ENCODE measurements at regions not wholly inside any gene's neighbourhood (a gene's known extent, or its start where the extent isn't known, plus 50 kb on each side); places are given as distances from the start of the nearest gene placed in this dataset.
A peak's percentile ranks its signal among the peaks of the same experiment; 100 is the strongest.
"Not testable (repeated sequence)": the region's sequence is repeated elsewhere in the genome, so short reads cannot be mapped to it uniquely, and the experiment has no call there.

DNA sequence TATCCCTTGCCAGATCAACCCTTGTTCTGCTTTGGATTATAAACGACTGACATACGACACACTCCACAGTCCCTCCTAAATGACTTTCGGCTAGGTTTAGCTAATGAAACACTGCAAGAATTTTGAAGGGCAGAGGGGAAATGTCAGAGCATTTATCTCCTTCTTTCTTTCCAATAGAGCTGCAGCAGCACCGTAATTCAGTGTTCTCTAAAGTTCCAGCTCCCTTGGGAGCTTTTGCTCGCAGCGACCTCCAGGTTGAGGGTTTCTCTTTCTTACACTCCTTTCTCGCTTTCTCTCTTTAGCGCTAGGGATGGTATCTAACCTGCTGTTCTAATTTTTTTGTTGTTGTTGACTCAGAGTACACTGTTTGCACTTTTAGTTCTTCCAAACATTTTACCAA is 467.1 kb upstream of the ST8SIA4 start:
- H3K4me1 ChIP-seq (ENCODE audit: control insufficient read depth, insufficient read depth, low read length) = no peaks in the 10 kb centered on the region
- WGBS (ENCODE audit: insufficient coverage) = no CpG with 5 or more reads among the region's 8 CpGs
- no peaks in the 10 kb centered on the region for H3K9me3 ChIP-seq (replicated peaks; ENCODE audit: control insufficient read depth, low read depth, low read length)
- DNase-seq = peak; percentile 4
- H3K36me3 ChIP-seq (ENCODE audit: control insufficient read depth, insufficient read depth, low read length) = no peaks in the 10 kb centered on the region
- H3K27me3 ChIP-seq (ENCODE audit: control insufficient read depth, insufficient read depth, low read length) = no peaks in the 10 kb centered on the region
- H3K27ac ChIP-seq (ENCODE audit: low read length) = no peak overlapping the region
- no peak overlapping the region for H3K4me3 ChIP-seq (ENCODE audit: low read length)

DNA sequence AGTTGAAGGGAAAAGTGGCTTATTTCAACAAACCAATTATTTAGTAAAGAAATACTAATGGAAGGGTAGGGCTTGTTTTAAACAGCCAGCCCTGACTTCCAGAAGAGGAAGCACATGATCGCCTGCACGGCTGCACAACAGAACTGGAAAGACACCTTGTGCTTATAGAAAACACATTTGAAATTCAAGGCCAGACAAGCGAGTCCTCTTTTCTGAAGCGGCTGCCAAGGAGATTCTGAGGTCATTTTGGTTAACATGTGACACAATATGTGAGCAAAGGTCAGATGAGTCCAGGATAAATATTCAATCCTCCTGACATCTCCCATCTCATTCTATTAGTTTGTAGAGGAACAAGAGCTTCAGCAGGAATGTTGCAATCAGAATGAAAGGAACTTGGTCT is 461.4 kb upstream of the ST8SIA4 start:
- Histone ChIP-seq H3K9me3 (replicated peaks; ENCODE audit: control insufficient read depth, low read depth, low read length) (no peaks in the 10 kb centered on the region), H3K36me3 (ENCODE audit: control insufficient read depth, insufficient read depth, low read length) (no peaks in the 10 kb centered on the region), H3K4me1 (ENCODE audit: control insufficient read depth, insufficient read depth, low read length) (no peaks in the 10 kb centered on the region), H3K27me3 (ENCODE audit: control insufficient read depth, insufficient read depth, low read length) (no peaks in the 10 kb centered on the region), H3K4me3 (ENCODE audit: low read length) (no peak overlapping the region), H3K27ac (ENCODE audit: low read length) (no peak overlapping the region)
- DNase-seq = peak; percentile 4
- WGBS (ENCODE audit: insufficient coverage) = 3% methylated on average over 3 of the region's 4 CpGs

DNA sequence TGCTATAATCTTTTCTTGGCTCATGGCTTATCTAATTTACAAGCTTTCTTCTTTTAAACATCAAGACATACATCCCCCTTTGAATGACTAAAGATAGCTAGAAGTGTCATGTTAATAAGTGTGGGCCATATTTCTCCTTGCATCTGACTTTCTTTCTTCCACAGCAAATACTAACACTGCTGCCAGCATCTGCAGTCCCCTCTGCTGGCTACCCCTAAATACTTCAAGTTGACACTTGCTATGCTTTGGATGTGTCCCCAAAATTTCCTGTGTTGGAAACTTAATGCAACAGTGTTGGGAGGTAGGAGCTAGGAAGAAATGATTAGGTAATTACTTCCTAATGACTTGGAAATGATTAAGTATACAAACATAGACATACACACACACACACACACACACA is 459.0 kb upstream of the ST8SIA4 start:
- Histone ChIP-seq H3K27me3 (ENCODE audit: control insufficient read depth, insufficient read depth, low read length) (no peaks in the 10 kb centered on the region), H3K4me3 (ENCODE audit: low read length) (no peak overlapping the region), H3K9me3 (replicated peaks; ENCODE audit: control insufficient read depth, low read depth, low read length) (no peaks in the 10 kb centered on the region), H3K27ac (ENCODE audit: low read length) (no peak overlapping the region), H3K4me1 (ENCODE audit: control insufficient read depth, insufficient read depth, low read length) (no peaks in the 10 kb centered on the region), H3K36me3 (ENCODE audit: control insufficient read depth, insufficient read depth, low read length) (no peaks in the 10 kb centered on the region)
- DNase-seq = no peak

DNA sequence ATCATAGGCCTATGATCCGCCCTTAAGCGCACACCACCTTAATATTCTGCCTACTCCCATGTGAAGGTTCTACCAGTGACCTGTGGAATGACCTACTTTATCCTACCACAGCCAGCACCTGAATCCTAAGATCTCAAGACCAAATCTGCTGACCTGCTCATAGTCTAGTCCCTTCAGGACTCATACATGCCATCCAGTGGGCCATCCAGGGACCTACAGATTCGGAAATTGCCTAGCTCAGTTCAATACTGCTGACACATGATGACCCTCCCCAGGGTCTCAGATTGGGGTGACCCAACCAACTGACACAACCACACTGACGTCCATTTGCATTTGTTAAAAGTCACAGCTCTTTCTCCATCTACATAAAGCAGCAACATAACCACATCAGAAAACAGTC is 443.8 kb upstream of the ST8SIA4 start:
- peaks cover 6% of the 10 kb centered on the region for H3K9me3 ChIP-seq (replicated peaks; ENCODE audit: control insufficient read depth, low read depth, low read length)
- H3K4me1 ChIP-seq (ENCODE audit: control insufficient read depth, insufficient read depth, low read length) = no peaks in the 10 kb centered on the region
- no peak for DNase-seq
- no peaks in the 10 kb centered on the region for H3K36me3 ChIP-seq (ENCODE audit: control insufficient read depth, insufficient read depth, low read length)
- no peak overlapping the region for H3K27ac ChIP-seq (ENCODE audit: low read length)
- no peak overlapping the region for H3K4me3 ChIP-seq (ENCODE audit: low read length)
- WGBS (ENCODE audit: insufficient coverage) = 85% methylated on average over 2 of the region's 4 CpGs
- H3K27me3 ChIP-seq (ENCODE audit: control insufficient read depth, insufficient read depth, low read length) = no peaks in the 10 kb centered on the region

DNA sequence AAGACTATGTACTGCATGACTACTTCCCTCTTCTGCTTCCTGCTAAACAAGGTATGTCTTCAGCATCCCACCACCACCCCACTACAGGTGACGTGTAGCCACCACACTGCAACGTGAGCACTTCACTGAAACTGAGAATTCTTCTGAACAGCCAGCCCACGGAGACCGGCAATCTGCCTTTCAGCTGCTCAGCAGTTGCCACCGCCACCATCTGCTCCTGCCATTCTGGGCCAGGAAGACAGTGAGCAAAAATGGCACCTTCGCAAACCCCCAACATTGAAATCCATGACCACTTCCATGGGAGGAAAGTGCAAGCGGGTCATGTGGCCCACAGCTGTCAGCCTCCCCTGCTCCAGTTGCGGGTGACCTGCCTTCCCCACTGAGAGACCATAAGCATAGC is 443.4 kb upstream of the ST8SIA4 start:
- no peak for DNase-seq
- WGBS (ENCODE audit: insufficient coverage) = 87% methylated on average over 8 of the region's 8 CpGs
- Histone ChIP-seq H3K27me3 (ENCODE audit: control insufficient read depth, insufficient read depth, low read length) (no peaks in the 10 kb centered on the region), H3K9me3 (replicated peaks; ENCODE audit: control insufficient read depth, low read depth, low read length) (peaks cover 6% of the 10 kb centered on the region), H3K27ac (ENCODE audit: low read length) (no peak overlapping the region), H3K4me1 (ENCODE audit: control insufficient read depth, insufficient read depth, low read length) (no peaks in the 10 kb centered on the region), H3K4me3 (ENCODE audit: low read length) (no peak overlapping the region), H3K36me3 (ENCODE audit: control insufficient read depth, insufficient read depth, low read length) (no peaks in the 10 kb centered on the region)

DNA sequence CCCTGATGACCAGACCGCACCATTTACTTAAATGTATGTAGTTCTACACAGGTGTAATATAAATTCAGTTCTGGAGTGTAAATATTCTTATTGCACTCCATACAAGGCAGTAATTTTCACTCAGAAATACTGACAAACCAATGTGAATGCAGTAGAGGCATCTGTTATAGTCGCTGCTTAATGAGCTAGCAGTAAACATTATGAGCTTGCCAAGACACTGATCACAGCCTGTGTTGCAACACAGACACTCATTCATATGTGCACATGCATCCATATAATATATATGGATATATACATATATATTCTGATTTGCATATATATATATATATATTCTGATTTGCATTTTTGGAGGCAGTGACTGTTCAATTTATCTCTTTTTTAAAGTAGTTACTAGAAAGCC is 435.1 kb upstream of the ST8SIA4 start:
- no peaks in the 10 kb centered on the region for H3K4me1 ChIP-seq (ENCODE audit: control insufficient read depth, insufficient read depth, low read length)
- no peak overlapping the region for H3K4me3 ChIP-seq (ENCODE audit: low read length)
- DNase-seq = no peak
- no peaks in the 10 kb centered on the region for H3K27me3 ChIP-seq (ENCODE audit: control insufficient read depth, insufficient read depth, low read length)
- no peaks in the 10 kb centered on the region for H3K9me3 ChIP-seq (replicated peaks; ENCODE audit: control insufficient read depth, low read depth, low read length)
- no CpG with 5 or more reads among the region's 2 CpGs for WGBS (ENCODE audit: insufficient coverage)
- H3K36me3 ChIP-seq (ENCODE audit: control insufficient read depth, insufficient read depth, low read length) = no peaks in the 10 kb centered on the region
- no peak overlapping the region for H3K27ac ChIP-seq (ENCODE audit: low read length)

DNA sequence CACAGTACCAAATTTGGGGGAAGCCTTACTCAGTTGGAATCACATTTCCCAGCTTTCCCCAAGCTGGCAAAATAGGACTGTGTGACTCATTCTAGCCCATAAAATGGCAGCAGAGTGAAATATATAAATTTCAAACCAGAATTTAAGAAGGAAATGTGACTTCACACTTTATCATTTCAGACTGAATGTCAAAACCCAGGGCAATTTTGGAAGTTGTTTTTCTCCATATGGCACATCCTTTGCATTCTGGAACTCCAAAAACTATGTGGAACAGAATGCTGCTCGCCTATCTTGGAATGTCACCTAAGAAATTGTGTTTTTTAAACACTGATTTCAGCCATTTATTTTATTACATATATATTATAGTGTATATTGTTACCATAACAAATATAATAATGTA is 424.7 kb upstream of the ST8SIA4 start:
- H3K4me1 ChIP-seq (ENCODE audit: control insufficient read depth, insufficient read depth, low read length) = no peaks in the 10 kb centered on the region
- no peaks in the 10 kb centered on the region for H3K27me3 ChIP-seq (ENCODE audit: control insufficient read depth, insufficient read depth, low read length)
- no peak for DNase-seq
- H3K36me3 ChIP-seq (ENCODE audit: control insufficient read depth, insufficient read depth, low read length) = no peaks in the 10 kb centered on the region
- H3K27ac ChIP-seq (ENCODE audit: low read length) = no peak overlapping the region
- H3K9me3 ChIP-seq (replicated peaks; ENCODE audit: control insufficient read depth, low read depth, low read length) = no peaks in the 10 kb centered on the region
- H3K4me3 ChIP-seq (ENCODE audit: low read length) = no peak overlapping the region
- no CpG with 5 or more reads among the region's 1 CpG for WGBS (ENCODE audit: insufficient coverage)

DNA sequence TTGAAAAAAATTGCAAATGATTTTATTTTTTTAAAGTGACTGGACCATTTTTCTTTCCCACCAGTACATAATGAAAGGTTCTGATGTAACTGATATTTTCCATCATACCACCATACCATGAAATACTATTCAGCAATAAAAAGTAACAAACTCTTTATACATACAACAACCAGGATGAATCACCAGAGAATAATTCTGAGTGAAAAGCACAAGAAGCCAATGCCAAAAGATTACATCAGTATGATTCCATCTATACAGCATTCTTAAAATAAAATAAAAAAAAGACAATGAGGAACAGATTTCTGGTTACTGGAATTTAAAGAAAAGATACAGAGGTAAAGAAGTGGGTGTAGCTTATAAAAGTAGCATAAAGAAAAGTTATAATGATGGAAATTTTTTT is 423.7 kb upstream of the ST8SIA4 start:
- peak; percentile 5 for DNase-seq
- no peaks in the 10 kb centered on the region for H3K36me3 ChIP-seq (ENCODE audit: control insufficient read depth, insufficient read depth, low read length)

DNA sequence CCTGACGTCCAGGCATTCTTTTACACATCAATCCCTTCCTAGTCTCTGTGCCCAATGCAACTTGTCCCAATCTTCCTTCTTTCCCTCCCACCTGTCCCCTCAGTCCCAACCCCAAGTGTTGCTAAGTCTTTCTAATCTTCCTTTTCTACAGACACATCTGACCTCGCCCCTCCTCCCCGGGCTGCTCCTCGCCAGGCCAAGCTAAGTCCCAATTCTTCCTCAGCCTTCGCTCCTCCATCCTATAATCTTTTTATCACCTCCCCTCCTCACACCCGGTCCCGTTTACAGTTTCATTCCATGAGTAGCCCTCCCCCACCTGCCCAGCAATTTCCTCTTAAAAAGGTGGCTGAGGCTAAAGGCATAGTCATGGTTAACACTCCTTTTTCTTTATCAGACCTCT is 413.3 kb upstream of the ST8SIA4 start:
- H3K4me3 ChIP-seq (ENCODE audit: low read length); H3K36me3 ChIP-seq (ENCODE audit: control insufficient read depth, insufficient read depth, low read length); H3K27ac ChIP-seq (ENCODE audit: low read length); H3K4me1 ChIP-seq (ENCODE audit: control insufficient read depth, insufficient read depth, low read length); DNase-seq; H3K27me3 ChIP-seq (ENCODE audit: control insufficient read depth, insufficient read depth, low read length); H3K9me3 ChIP-seq (replicated peaks; ENCODE audit: control insufficient read depth, low read depth, low read length): not testable (repeated sequence)
- WGBS (ENCODE audit: insufficient coverage) = 67% methylated on average over 7 of the region's 7 CpGs

More for the DNA sequence above, 423.7 kb upstream of the ST8SIA4 start:
- no peaks in the 10 kb centered on the region for H3K4me1 ChIP-seq (ENCODE audit: control insufficient read depth, insufficient read depth, low read length)
- H3K4me3 ChIP-seq (ENCODE audit: low read length) = no peak overlapping the region
- no peak overlapping the region for H3K27ac ChIP-seq (ENCODE audit: low read length)
- H3K27me3 ChIP-seq (ENCODE audit: control insufficient read depth, insufficient read depth, low read length) = no peaks in the 10 kb centered on the region
- no peaks in the 10 kb centered on the region for H3K9me3 ChIP-seq (replicated peaks; ENCODE audit: control insufficient read depth, low read depth, low read length)

DNA sequence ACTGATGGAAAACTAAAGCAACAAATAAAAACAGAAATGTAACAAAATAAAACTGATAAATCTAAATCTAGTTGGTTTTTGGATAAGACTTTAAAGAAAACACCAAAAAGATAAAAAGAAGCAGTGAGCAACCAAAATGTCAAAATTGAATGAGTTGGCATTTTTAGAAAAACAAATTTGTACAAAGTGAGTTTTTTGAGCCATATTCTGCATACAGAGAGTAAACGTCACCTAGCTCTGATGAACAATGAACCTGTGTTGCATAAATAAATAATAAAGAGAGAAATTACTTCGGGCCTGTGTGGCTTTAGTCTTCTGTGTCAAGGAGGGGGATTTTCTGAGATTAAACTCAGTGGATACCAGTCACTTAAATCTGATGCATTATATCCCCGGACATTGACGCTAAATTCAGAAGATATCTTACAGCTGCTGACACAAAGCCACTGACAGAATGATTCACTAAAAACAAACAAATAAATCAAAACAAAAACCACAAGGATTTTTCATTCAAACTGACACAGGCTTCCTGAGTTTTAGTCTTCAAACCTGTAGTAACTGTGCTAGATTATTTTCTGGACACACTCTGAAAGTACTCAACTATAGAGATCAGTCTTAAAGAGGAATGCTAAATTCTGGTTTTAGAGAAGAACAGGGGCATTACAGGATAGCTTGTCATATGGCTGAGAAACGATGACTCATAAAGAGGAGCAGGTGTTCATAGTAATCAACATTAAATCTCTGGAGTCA is 403.5 kb upstream of the ST8SIA4 start:
- no CpG with 5 or more reads among the region's 5 CpGs for WGBS (ENCODE audit: insufficient coverage)
- no peaks in the 10 kb centered on the region for H3K4me1 ChIP-seq (ENCODE audit: control insufficient read depth, insufficient read depth, low read length)
- no peak overlapping the region for H3K4me3 ChIP-seq (ENCODE audit: low read length)
- peak; percentile 6 for DNase-seq
- no peak overlapping the region for H3K27ac ChIP-seq (ENCODE audit: low read length)
- H3K36me3 ChIP-seq (ENCODE audit: control insufficient read depth, insufficient read depth, low read length) = no peaks in the 10 kb centered on the region
- H3K27me3 ChIP-seq (ENCODE audit: control insufficient read depth, insufficient read depth, low read length) = no peaks in the 10 kb centered on the region
- no peaks in the 10 kb centered on the region for H3K9me3 ChIP-seq (replicated peaks; ENCODE audit: control insufficient read depth, low read depth, low read length)

DNA sequence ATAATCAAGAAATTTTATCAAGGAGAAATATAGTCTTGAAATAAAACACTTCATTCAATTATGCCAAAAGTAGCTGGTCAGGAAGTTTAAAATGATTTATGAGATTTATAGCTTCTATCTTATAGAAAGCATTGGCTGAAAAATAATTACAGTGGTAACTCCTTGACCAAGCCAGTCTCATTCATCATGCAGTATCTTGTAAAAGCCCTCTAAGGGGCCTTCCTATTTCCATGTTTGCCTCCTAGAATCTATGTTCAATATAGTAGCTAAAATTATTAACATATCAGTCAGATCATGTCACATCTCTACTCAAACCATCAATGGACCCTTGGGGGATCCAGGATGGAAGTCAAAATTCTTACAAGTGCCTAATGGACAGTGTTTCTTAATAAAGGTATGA is 393.4 kb upstream of the ST8SIA4 start:
- H3K36me3 ChIP-seq (ENCODE audit: control insufficient read depth, insufficient read depth, low read length) = no peaks in the 10 kb centered on the region
- H3K4me3 ChIP-seq (ENCODE audit: low read length) = no peak overlapping the region
- H3K4me1 ChIP-seq (ENCODE audit: control insufficient read depth, insufficient read depth, low read length) = no peaks in the 10 kb centered on the region
- no peak overlapping the region for H3K27ac ChIP-seq (ENCODE audit: low read length)
- no peaks in the 10 kb centered on the region for H3K9me3 ChIP-seq (replicated peaks; ENCODE audit: control insufficient read depth, low read depth, low read length)
- DNase-seq = no peak
- H3K27me3 ChIP-seq (ENCODE audit: control insufficient read depth, insufficient read depth, low read length) = no peaks in the 10 kb centered on the region

Data from muscle of leg (tissue), 3 donors.